ENCODE measurements at regions not wholly inside any gene's neighbourhood (a gene's known extent, or its start where the extent isn't known, plus 50 kb on each side); places are given as distances from the start of the nearest gene placed in this dataset.

DNA sequence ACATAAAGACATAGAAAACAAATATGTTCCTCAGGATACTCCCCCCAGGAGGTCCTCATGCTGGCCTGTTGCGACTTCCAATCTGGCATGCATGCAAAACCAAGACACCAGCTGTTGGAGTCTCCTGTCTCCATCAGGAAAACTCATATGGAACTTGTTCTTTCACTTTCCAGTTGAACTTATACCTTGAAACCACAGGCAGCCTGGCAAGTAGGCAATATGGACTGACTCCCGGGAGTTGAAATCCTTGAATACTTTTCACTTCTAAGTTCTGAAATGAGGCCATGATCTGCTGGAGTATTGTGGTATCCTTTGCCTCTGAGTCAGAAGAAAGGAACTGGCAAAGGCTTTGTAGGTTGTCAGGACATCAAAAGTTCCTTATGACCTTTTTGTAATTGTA, 444.2 kb downstream of the IDS start:
- TF ChIP-seq CTCF (conservative IDR thresholded peaks at IDR 0.05; ENCODE audit: low read depth, low read length): no peak
- no peak for TF ChIP-seq EZH2 (IDR thresholded peaks at IDR 0.05; ENCODE audit: low read length, unreplicated experiment)
- TF ChIP-seq EZH2phosphoT487 (IDR thresholded peaks at IDR 0.05; ENCODE audit: borderline replicate concordance, low read length): no peak
